Hepatocyte (in vitro differentiated cells): ENCODE measurements at regions not wholly inside any gene's neighbourhood (a gene's known extent, or its start where the extent isn't known, plus 50 kb on each side); places are given as distances from the start of the nearest gene placed in this dataset.

Source experiments
- DNase-seq: peaks from one replicate; pipeline ENCODE4 v3.0.0-alpha.2; 2016; ENCODE audit warnings: low spot score
- H2AFZ ChIP-seq: fragments of 200-600 bp; sonication (generic); 2 replicates; pipeline ENCODE4 v1.6.0; 2016; ENCODE audit warnings: antibody characterized with exemption, mild to moderate bottlenecking
- H3K27ac ChIP-seq: fragments of 200-600 bp; sonication (generic); 2 replicates; pipeline ENCODE4 v1.5.1; 2016; ENCODE audit warnings: mild to moderate bottlenecking
- H3K27me3 ChIP-seq: fragments of 200-600 bp; sonication (generic); 2 replicates; pipeline ENCODE4 v1.6.1; 2016
- H3K36me3 ChIP-seq: fragments of 200-600 bp; sonication (generic); replicated peaks from 2 replicates; pipeline ENCODE4 v1.5.1; 2016; ENCODE audit warnings: low read depth; ENCODE audit not compliant: insufficient read depth
- H3K4me1 ChIP-seq: fragments of 200-600 bp; sonication (generic); 2 replicates; pipeline ENCODE4 v1.5.1; 2016; ENCODE audit warnings: mild to moderate bottlenecking, moderate library complexity; ENCODE audit not compliant: insufficient read depth
- H3K4me2 ChIP-seq: fragments of 200-600 bp; sonication (generic); 2 replicates; pipeline ENCODE4 v1.6.0; 2016
- H3K4me3 ChIP-seq: fragments of 200-600 bp; sonication (generic); 2 replicates; pipeline ENCODE4 v1.5.1; 2016; ENCODE audit warnings: mild to moderate bottlenecking
- H3K79me2 ChIP-seq: fragments of 200-600 bp; sonication (generic); 2 replicates; pipeline ENCODE4 v1.6.0; 2017; ENCODE audit warnings: mild to moderate bottlenecking
- H3K9me2 ChIP-seq: fragments of 200-600 bp; sonication (generic); replicated peaks from 2 replicates; pipeline ENCODE4 v1.6.0; 2017; ENCODE audit warnings: mild to moderate bottlenecking; ENCODE audit not compliant: insufficient read depth
- H3K9me3 ChIP-seq: fragments of 200-600 bp; sonication (generic); 2 replicates; pipeline ENCODE4 v1.5.1; 2016; ENCODE audit warnings: low read depth, mild to moderate bottlenecking
- H4K20me1 ChIP-seq: fragments of 200-600 bp; sonication (generic); 2 replicates; pipeline ENCODE4 v1.6.0; 2016; ENCODE audit warnings: mild to moderate bottlenecking; ENCODE audit not compliant: insufficient read depth, poor library complexity, severe bottlenecking
- EZH2 ChIP-seq: fragments of 200-600 bp; sonication (generic); IDR thresholded peaks from 2 replicates; pipeline ENCODE4 v1.6.1; 2016; ENCODE audit warnings: antibody characterized with exemption, mild to moderate bottlenecking, borderline replicate concordance
- EZH2phosphoT487 ChIP-seq: fragments of 200-600 bp; sonication (generic); IDR thresholded peaks from one replicate; pipeline ENCODE4 v1.6.1; 2018; ENCODE audit warnings: antibody characterized with exemption, mild to moderate bottlenecking, low read depth, moderate library complexity; ENCODE audit not compliant: unreplicated experiment, severe bottlenecking
- WGBS: methylation state at CpG from one replicate; pipeline ENCODE4 v1.1.6; 2016; ENCODE audit warnings: low lambda C conversion rate; ENCODE audit errors: missing lambda C conversion rate; 5-methylcytosine and 5-hydroxymethylcytosine counted together
- TF ChIP-seq, protein P1 (sequence below): fragments of 200-600 bp; sonication (generic); IDR thresholded peaks from 2 replicates; pipeline ENCODE4 v1.5.1; 2016; ENCODE audit warnings: antibody characterized with exemption, mild to moderate bottlenecking; ENCODE audit not compliant: poor library complexity

DNA sequence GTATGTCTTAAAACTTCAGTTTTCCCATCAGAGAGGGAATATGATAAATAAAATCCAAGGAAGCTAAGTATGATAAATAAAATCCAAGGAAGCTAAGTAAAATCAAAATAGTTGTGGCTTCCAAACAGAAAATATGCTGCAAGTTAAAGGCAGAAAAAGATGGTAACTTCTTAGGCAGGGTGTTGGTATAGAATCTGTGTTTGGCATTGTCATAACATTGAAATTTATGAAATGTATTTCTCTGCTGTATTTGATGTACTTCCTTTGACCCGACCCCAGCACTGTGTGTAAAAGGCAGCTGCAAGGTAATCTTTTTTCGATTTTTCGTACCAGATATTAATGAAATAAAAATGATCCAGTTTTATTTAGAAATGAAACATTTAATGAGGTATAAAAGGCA is 537.2 kb downstream of the TFEC start:
- no peaks in the 10 kb centered on the region for H4K20me1 ChIP-seq
- H3K4me1 ChIP-seq: no peaks in the 10 kb centered on the region
- H3K36me3 ChIP-seq: no peaks in the 10 kb centered on the region
- no peaks in the 10 kb centered on the region for H3K79me2 ChIP-seq
- no peaks in the 10 kb centered on the region for H3K9me3 ChIP-seq
- no peak overlapping the region for H3K27ac ChIP-seq
- TF ChIP-seq, protein P1, sequence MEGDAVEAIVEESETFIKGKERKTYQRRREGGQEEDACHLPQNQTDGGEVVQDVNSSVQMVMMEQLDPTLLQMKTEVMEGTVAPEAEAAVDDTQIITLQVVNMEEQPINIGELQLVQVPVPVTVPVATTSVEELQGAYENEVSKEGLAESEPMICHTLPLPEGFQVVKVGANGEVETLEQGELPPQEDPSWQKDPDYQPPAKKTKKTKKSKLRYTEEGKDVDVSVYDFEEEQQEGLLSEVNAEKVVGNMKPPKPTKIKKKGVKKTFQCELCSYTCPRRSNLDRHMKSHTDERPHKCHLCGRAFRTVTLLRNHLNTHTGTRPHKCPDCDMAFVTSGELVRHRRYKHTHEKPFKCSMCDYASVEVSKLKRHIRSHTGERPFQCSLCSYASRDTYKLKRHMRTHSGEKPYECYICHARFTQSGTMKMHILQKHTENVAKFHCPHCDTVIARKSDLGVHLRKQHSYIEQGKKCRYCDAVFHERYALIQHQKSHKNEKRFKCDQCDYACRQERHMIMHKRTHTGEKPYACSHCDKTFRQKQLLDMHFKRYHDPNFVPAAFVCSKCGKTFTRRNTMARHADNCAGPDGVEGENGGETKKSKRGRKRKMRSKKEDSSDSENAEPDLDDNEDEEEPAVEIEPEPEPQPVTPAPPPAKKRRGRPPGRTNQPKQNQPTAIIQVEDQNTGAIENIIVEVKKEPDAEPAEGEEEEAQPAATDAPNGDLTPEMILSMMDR: no peak
- TF ChIP-seq EZH2phosphoT487 (no peak), EZH2 (no peak)
- H3K4me2 ChIP-seq: no peak overlapping the region
- 83% methylated on average over 3 of the region's 3 CpGs for WGBS
- no peaks in the 10 kb centered on the region for H3K9me2 ChIP-seq
- H3K4me3 ChIP-seq: no peak overlapping the region
- no peaks in the 10 kb centered on the region for H3K27me3 ChIP-seq
- H2AFZ ChIP-seq: no peak overlapping the region
- DNase-seq: no peak

DNA sequence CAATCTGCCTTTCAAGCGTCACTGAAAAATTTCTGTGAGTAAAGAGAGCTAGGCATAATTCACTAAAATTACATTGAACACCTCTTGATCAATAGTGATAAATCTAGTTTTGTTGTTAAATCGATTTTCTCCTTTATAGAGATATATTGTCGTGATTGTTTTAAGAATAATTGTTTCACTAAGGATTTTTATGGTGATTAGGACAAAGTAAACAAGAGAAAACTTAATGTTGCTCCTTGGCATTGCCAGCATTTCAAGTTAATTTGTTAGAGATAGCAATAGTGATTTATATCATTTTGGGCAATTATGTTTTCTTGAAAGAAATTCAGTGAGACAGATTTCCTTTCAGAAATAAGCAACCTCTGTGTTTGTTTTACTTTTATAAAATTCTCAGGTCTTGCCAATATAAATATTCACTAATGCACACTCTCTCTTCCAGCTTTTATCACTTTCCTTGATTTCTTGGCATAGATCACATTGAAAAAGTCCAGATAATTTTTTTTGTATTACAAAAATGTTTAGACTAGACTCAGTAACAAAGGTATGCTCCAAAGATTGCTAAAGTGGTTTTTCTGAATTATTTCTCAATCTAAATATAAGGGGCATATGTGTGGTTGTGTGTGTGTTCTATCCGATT is 538.7 kb downstream of the TFEC start:
- no peaks in the 10 kb centered on the region for H3K9me3 ChIP-seq
- no peak overlapping the region for H3K27ac ChIP-seq
- H3K79me2 ChIP-seq: no peaks in the 10 kb centered on the region
- no peaks in the 10 kb centered on the region for H3K9me2 ChIP-seq
- DNase-seq: no peak
- H2AFZ ChIP-seq: no peak overlapping the region
- TF ChIP-seq, protein P1: no peak
- TF ChIP-seq EZH2: no peak
- no peak for TF ChIP-seq EZH2phosphoT487
- H3K4me1 ChIP-seq: no peaks in the 10 kb centered on the region
- 65% methylated on average over 4 of the region's 4 CpGs for WGBS
- no peaks in the 10 kb centered on the region for H3K27me3 ChIP-seq
- H3K4me2 ChIP-seq: no peak overlapping the region
- H3K4me3 ChIP-seq: no peak overlapping the region
- no peaks in the 10 kb centered on the region for H3K36me3 ChIP-seq
- H4K20me1 ChIP-seq: no peaks in the 10 kb centered on the region

DNA sequence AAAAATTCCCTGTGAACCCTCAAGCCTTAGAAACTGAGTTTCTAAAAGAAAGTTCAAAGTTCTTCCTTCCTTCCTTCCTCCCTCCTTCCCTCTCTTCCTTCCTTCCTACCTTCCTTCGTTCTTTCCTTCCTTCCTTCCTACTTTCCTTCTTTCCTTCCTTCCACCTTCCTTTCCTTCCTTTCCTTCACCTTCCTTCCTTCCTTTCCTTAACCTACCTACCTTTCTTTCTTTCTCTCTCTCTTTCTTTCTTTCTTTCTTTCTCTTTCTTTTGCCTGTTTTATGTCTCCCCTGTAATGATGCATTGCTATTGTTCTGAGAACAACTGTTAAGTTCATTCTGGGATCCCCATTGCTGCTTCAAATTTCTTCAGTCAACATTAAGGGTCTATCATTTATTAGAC is 551.1 kb downstream of the TFEC start:
- 100% methylated on average over 1 of the region's 1 CpG for WGBS
- H3K4me1 ChIP-seq: no peaks in the 10 kb centered on the region
- H3K9me2 ChIP-seq: no peaks in the 10 kb centered on the region
- no peaks in the 10 kb centered on the region for H3K36me3 ChIP-seq
- DNase-seq: no peak
- H3K9me3 ChIP-seq: no peaks in the 10 kb centered on the region
- no peak overlapping the region for H2AFZ ChIP-seq
- H3K4me3 ChIP-seq: no peak overlapping the region
- TF ChIP-seq EZH2: no peak
- TF ChIP-seq, protein P1: no peak
- TF ChIP-seq EZH2phosphoT487: no peak
- peaks cover 11% of the 10 kb centered on the region for H3K27me3 ChIP-seq
- no peaks in the 10 kb centered on the region for H4K20me1 ChIP-seq
- H3K79me2 ChIP-seq: no peaks in the 10 kb centered on the region
- H3K4me2 ChIP-seq: no peak overlapping the region
- no peak overlapping the region for H3K27ac ChIP-seq

DNA sequence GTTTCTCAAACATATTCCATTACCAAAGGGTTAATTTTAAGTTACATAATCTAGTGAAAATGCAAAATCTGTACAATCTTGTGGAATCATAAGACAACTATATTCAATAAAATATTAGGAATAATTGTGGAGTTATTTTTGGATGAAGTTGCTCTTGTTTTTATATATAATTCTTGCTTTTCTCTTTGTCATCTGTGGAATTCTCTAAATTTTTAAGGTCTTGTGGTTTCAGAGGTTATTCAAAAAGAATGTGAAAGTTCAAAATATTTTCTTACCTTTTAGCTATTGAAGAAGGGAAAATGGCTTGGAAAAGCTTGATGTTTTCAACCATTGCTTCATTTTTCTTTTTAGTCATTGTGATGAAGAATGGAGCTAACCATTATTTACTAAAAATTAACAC is 552.1 kb downstream of the TFEC start:
- no peaks in the 10 kb centered on the region for H4K20me1 ChIP-seq
- no peak overlapping the region for H3K4me3 ChIP-seq
- H3K4me1 ChIP-seq: no peaks in the 10 kb centered on the region
- no peak for DNase-seq
- no peaks in the 10 kb centered on the region for H3K9me2 ChIP-seq
- H3K4me2 ChIP-seq: no peak overlapping the region
- no peaks in the 10 kb centered on the region for H3K36me3 ChIP-seq
- peaks cover 11% of the 10 kb centered on the region for H3K27me3 ChIP-seq
- H2AFZ ChIP-seq: no peak overlapping the region
- H3K27ac ChIP-seq: no peak overlapping the region
- TF ChIP-seq, protein P1: no peak
- no peak for TF ChIP-seq EZH2
- TF ChIP-seq EZH2phosphoT487: no peak
- H3K9me3 ChIP-seq: no peaks in the 10 kb centered on the region
- H3K79me2 ChIP-seq: no peaks in the 10 kb centered on the region
